ENCODE measurements at regions not wholly inside any gene's neighbourhood (a gene's known extent, or its start where the extent isn't known, plus 50 kb on each side); places are given as distances from the start of the nearest gene placed in this dataset.

DNA sequence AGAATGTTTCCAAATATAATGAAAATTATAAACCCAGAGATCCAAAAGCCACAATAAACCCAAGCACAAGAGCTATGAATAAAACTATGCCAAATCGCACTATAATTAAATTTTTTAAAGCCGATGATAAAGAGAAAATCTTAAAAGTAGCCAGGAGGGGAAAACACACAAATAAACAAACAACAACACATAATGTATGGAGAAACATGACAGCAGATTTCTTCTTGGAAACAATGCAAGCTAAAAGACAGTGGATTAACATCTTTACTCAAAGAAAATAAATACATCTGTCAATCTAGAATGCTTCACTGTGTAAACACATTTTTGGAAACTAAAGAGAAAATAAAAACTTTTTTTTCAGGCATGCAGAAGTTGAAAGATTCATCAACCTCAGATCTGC is 53.0 kb upstream of the SMOX start:
- no peak for DNase-seq

DNA sequence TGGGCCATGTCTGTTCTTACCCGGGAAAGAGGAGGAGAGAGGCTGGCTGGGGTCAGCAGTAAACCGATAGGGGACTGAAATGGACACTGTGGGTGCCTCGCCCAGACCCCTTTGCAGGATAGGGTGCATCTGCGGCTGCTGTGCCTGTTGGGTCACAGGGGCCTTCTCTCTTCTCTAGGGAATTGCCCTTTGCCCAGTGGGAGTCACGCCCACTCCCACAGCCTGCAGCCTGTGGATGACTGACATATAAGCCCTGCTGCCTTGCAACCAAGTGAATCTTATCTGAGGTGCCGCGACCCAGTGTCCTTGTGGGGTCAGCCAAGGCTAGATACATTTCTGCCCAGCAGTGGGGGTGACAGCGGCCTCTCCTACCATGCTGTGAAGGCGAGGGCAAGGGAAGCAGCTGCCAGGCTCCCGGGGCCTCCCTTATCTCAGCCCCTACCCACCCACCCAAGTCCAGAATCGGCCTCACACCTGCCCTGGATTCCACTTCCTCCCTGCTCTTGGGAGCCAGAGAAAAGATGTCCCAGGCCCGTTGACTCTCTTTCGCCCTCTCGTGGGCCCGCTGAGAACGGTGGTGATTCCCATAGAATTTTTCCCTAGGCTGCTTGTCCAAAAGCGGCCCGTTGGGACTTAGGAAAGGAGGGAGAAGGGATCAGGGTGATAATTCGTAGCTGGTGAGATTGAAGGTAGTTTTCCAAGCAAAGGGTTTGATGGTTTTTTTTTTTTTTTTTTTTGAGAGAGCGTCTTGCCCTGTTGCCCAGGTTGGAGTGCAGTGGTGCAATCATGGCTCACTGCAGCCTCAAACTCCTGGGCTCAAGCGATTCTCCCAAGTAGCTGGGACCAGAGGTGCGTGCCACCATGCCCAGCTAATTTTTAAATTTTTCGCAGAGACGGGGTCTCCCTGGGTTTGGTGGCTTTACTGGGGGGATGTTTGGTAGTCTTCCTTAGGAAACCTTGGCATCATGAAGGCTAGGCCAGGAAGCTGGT is 56.8 kb upstream of the SMOX start:
- DNase-seq: no peak

DNA sequence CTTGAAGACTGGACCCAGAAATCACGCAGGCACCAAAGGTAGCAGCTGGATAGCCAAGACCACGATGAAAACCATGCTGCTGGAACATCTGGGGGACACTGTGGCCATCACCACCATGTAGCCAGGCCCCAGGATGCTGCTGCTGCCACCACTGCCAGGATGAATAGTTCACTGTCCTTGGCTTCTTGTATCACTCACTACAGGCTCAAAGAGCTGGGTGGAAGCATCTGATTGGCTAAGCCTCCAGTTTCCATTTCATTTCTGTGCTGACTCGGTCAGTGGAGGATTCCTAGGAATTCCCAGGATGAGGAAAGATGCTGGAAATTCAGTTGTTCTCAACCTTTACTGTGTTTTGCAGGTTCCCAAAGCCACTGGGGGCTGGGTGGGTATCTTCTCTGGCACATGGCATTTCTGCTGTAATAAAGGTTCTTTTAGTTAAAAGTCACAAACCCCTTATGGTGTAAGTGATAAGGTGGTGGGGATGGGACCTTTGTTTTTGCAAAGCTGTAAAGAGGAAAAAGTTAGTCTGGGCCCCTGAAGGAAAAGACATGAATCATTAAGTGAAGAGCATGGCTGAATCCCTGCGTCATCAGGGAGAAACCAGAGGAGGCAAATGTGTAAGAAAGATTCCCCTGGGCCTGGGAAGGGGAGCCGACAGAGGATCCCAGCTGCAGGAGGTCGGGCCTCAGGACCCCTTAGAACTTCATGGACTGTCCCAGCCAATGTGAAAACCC is 57.7 kb upstream of the SMOX start:
- peak; percentile 34 for DNase-seq

DNA sequence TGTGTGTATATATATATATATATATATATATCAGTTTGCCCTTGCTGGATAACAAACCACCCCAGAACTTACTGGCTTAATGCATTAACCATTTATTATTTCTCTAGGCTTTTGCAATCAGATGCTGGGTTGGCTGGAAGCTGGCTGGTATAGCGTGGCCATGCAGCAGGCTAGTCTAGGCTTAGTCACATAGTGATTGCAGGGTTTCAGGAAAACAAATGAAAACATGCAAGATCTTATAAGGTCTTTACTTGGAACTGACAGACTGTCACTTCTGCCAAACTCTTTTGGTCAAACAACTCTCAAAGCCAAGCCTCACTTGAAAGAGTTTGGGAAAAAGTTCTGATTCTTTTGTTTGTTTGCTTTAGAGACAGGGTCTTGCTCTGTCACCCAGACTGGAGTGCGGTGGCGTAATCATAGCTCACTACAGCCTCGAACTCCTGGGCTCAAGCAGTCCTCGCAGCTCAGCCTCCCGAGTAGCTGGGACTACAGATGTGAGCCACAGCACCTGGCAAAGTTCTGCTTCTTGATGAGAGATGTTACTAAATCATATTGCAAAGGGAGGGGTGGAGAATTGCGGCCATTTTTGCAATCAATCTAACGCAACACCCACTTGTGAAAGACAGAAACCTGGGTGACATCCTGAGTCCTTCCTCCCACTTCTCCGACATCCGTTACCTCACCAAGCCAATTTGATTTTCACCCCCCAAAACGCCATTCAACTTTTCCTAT is 58.7 kb upstream of the SMOX start:
- DNase-seq: no peak

DNA sequence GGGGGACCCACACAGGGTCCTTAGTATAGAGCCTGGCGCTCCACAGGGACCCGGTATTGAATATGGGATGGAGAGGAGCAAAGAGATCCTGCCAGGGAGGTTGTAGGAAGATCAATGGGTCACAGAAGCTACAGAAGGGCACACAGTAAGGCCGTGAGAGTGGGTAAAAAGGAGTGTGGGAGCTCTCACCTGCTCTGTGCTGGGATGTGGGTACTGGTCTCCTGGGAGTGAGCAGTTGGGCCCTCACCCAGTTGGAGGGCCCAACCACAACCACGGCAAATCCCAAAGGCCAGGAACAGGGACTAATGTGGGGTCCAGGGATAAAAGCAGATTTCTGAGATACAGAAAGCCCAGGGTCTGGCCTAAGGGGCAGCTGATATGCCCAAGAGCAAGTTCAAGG is 59.9 kb upstream of the SMOX start:
- no peak for DNase-seq

DNA sequence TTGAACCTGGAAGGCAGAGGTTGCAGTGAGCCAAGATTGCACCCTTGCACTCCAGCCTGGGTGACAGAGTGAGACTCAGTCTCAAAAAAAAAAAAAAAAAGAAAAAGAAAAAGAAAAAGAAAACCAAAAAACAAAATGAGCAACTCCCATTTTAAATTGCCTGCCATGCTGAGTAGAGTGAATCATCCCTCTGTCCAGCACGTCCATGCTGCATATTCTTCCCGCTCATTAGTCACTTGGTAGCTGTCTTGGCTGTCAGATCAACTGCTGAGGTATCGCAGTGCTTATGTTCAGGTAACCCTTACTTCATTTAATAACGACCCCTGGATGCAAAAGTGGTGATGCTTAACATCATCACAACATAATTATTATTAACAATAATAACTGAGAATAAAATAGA is 60.7 kb upstream of the SMOX start:
- DNase-seq: no peak

DNA sequence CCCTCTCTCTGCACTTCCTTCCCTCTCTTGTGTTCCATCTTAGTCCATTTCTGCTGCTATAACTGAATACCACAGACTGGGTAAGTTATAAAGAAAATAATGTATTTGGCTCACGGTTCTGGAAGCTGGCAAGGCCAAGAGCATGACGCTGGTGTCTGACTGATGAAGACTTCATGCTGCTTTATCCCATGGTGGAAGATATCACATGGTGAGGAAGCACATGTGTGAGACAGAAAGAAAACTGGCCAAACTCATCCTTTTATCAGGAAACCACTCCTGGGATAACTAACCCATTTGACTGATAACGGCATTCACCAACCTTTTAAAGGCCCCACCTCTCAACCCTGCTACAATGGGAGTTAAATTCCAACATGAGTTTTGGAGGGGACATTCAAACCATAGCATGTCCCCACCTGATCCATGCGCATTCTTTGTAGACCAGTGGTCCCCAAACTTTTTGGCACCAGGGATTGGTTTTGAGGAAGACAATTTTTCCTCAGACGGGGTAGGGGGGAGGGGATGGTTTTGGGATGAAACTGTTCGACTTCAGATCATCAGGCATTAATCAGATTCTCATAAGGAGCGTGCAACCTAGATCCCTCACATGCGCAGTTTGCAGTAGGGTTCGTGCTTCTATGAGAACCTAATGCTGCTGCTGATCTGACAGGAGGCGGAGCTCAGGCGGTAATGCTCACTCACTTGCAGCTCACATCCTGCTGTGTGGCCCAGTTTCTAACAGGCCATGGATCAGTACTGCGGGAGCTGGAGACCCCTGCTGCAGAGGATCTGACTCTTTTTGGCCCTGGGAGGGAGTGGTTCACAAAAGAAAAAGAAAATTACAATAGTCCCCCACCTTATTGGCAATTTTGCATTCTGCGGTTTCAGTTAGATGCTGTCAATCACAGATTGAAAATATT is 61.6 kb upstream of the SMOX start:
- no peak for DNase-seq

DNA sequence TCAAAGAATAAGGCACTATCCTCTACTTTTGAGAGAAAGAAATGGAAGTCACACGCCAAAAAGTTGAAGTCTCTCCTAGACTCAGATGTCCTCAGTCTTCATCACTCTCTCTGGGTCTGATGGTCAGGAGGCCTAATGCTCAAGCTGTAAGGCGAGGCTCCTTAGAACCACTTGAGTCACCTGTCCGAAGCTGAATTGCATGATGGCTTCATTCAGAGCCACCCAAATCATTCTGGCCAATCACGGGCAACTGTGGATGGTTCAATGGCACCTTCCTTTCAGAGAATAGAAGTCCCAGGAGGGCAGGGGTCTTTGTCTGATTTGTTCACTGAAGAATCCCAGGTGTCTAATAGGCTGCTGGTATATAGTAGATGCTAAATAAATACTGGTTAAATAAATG is 63.9 kb upstream of the SMOX start:
- DNase-seq: no peak

DNA sequence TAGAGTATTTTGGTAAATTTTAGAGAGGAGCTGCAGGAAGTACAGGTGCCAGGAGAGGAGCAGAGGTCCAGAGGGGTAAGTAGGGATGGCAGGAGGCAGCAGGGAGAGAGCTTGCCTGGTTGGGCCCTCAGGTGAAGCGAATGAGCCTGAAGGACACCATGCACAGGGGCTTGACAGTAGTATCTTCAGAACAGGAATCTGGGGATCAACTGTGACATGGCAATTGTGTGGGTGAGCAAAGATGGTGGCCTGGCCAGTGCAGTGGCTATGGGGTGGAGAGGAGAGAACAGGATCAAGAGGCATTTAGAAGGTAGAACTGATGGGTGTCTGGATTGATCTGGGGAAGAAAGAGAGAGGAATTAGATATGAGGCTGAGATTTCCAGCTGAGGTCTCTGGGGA is 64.5 kb upstream of the SMOX start:
- DNase-seq: no peak

DNA sequence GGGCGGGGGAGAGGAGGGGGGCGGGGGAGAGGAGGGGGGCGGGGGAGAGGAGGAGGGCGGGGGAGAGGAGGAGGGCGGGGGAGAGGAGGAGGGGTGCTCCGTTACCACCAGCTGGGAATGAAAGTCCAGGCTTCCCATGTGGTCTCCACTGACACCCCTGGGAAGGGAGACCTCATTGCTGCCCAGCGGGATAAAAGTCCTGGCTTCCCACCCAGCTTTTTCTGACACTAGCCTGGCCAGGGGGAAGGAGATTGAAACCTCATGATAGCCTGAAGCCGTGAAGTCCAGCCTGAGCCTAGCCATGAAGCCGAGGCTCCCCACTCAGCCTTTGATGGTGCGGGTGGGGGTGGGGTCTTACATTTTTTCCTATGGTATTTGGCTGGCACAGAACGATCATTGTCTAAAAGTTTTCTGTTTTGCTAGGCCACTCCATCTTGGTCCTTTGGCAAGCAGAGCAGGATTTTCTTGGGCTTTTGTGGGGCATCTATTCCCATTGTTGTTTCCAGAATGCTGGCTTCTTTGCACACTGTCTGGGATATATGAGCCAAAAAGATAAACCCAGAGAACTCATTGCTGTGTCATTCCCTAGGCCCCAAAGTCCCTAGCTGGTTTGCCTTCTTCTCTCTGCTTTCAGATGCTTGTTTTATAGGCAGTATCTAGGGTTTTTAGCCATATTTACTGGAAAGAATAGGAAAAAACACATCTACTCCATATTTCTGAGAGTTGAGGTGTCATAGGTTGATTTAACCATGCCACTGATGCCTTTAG is 65.3 kb upstream of the SMOX start:
- no peak for DNase-seq

DNA sequence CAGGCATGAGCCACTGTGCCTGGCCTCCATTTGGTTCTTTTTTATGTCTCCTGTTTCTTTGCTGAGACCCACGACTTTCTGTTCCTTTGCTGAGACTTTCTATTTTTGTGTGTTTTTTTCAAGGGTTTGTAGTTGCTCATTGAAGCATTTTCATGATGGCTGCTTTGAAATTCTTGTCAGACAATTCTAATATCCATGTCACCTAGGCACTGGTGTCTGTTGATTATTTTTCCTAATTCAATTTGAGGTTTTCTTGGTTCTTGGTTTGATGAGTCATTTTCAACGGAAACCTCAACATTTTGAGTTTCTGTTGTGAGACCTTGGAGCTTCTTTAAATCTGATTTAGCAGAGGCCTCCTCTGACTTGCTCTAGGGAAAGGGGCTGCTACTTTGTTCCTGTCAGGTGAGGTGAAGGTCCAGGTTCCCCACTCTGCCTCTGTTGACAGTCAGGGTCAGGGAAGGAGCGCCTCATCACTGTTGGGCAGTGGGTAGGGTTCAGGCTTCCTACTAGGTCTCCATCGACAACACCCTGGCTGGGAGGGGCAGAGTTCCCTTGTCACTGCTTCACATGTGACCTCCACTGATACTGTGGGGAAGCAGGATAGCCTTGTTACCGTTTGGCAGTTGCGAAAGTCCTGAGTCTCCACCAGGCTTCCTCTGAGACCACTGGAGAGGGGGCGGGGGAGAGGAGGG is 66.1 kb upstream of the SMOX start:
- no peak for DNase-seq

DNA sequence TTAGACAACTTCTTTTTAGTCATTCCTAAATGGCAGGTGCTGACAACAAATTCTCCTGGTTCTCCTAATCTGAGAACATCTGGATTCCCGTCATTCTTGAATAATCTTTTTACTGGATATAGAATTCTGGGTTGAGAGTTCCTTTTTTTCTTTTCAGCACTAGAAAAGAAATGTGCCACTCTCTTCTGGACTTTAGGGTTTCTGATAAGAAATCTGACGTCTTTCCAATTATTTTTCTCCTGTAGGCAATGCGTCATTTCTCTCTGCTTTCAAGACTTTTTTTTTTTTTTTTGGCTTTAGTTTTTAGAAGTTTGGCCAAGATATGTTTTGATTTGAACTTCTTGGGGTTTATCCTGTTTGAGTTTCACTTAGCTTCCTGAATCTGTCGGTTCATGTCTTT is 66.1 kb upstream of the RNF24 start:
- no peak for DNase-seq

DNA sequence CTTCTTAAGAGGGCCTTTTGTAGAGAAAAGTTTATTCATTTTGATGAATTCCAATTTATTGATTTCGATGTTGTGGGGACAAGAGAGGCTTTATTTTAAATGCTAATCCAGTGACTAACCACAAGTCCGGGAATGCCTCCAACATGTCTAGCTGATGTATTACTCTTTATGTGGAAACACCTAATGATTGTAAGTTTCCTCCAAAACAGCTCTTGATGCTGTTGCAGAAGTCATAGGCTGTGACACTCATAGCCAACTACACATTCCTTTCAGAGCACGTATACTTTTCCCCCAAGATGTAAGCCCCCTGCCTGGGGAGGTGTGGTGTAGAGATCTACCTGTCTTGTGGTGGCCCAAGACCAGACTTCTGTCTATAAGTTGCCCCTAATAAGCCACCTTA is 61.3 kb upstream of the RNF24 start:
- DNase-seq: no peak

DNA sequence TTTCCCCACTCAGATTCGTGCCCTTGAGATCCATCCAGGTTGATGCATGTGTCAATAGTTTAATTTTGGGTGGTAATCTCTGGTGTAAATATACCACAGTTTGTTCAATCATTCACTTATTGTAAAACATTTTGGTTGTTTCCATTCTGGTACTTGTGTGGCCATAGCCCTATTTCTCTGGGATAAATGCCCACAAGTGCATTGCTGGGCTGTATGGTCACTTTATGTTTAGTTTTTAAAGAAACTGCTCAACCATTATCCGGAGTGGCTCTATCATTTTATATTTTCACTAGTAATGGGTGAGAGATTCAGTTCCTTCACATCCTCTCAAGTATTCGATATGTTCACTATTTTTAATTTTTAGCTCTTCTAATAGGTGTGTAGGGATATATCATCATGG is 60.7 kb upstream of the RNF24 start:
- DNase-seq: no peak

DNA sequence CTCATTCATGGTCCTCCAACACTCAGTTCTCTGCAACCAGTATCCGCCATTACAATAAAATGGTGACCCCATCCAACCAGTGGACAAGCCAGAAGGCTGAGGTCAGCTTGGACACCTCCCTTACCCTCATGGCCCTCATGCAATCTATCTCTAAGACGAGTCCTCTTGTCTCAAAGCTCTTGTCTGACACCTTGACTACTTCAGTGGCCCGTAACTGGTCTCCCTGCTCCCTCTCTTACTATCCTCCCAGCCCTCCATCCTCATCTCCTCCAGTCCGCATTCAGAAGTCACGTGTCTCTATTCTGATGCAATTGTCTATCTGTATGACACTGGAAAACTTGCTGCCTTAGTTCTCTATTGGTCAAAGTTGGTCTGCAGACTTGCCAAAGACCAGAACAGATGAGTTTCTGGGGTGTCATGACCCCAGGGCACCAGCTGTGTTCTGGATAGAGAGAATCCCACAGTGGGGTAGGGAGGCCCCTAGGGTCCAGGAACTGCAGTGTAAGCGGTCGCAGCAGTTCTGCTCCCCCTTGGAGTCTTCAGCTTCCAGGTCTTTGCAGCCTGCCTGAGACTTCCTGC is 59.6 kb upstream of the RNF24 start:
- DNase-seq: no peak

DNA sequence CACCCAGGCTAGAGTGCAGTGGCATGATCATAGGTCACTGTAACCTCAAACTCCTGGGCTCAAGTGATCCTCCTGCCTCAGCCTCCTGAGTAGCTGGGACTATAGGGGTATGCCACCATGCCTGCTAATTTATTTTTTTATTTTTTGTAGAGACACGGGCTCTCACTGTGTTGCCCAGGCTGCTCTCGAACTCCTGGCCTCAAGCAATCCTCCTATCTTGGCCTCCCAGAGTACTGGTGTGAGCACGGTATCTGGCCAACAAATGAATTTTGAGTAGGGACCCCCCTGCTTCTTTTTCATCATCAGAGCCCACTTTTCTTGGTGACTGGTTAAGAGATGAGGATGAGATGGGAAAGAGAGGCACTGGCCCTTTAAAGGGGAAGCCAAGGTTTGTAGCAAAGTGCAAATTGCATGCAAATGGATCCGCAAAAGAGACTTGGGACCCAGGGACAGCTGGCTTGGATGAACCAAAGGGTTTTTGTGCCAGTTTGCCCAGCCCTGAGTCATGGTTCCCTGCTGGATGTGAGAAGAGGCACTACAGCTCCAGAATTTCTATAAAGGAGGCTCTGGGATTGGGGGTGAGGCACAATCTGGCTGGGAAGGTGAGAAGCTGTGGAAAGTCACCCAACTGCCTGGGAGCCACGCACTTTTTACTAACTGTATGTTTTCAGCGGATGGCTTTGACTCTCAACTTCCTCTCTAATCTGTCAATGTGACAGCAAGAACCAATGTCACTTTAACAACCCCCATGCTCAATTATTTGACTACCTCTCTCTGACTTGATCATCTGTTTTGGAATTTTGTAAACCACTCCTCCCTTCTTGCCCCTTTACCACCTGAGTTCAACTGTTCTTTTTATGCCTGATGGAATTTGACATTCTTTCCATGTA is 58.7 kb upstream of the RNF24 start:
- no peak for DNase-seq

DNA sequence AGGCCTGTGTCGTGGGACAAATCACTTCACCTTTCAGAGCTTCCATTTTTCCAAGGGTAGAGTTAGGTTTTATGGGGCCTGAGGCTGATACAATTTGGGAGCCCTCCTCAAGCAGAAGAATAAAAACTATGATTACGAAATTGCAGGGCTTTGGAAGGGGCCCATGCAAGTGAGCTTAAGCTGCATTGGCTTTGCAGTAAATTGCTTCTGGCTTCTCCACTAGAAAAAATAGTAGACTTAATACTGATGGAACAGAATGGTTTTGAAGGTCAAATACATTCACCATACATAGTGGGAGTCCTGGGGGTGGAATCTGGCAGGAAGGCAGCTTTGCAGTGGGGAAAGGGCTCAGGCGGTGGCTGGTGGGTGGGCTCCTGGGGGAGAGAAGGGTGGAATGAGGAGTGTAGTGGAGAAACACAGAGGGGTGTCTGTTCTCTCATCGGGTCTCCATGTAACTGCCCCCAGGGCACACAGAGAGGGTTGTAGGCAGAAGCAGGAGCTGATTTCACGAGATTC is 55.9 kb upstream of the RNF24 start:
- no peak for DNase-seq

DNA sequence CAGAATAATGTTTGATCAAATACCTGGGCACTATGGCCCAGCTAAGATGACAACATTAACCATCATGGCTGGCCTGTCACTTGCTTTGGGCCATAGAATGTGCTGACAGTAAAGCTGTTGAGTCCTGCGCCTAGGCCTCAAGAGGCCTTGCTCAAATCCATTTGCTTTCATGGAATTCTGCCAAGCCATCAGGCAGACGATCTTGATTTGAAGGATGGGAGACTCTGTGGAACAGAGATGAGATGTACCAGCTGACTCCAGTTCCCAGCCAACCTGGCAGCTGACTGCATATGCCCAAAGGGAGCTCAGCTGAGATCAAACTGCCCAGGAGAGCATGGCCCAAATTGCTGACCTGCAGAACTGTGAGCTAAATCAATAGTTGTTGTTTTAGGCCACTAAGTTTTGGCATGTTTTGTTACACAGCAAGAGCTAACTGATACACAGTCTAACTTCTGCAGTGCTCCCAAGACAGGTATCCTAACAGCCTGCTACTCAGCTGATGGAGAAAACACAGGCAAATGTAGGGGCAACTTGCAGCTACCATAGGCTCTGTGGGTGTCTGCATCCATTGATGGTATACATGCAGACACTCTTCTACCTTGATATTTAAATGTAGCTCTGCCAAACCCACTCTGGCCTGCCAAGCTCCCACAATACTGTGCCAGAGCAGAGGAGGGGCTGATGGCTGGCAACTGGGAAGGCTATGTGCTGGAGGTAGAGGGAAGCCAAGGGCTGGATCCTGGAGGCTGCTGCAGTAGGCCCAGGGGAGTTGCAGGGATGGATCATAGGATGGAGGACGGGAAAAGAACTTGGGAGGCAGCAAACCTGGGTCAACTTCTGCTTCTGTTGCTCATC is 55.2 kb upstream of the RNF24 start:
- no peak for DNase-seq

All from amniotic stem cell (primary cell).